Nucleus accumbens (tissue), 56 donors: ENCODE measurements at regions not wholly inside any gene's neighbourhood (a gene's known extent, or its start where the extent isn't known, plus 50 kb on each side); places are given as distances from the start of the nearest gene placed in this dataset.

ENCODE experiments used
- DNase-seq, 56 donors: peaks; one replicate each; lab custom pipeline; 2025; lab: John Stamatoyannopoulos, UW

- DNase-seq: no peak
Measured at GRCh38 chr1:208509072-208509471, 264.9 kb upstream of the PLXNA2 start.

- no peak for DNase-seq
Measured at GRCh38 chr1:208510192-208510952, 266.2 kb upstream of the PLXNA2 start.

- no peak for DNase-seq
Measured at GRCh38 chr1:208511242-208511860, 267.2 kb upstream of the PLXNA2 start.

- no peak for DNase-seq
Measured at GRCh38 chr1:208513799-208514198, 269.6 kb upstream of the PLXNA2 start.

GRCh38 chr1:208515129-208515528 is 270.9 kb upstream of the PLXNA2 start:
- DNase-seq: no peak

- no peak for DNase-seq
Measured at GRCh38 chr1:208516780-208517179, 272.6 kb upstream of the PLXNA2 start.

- DNase-seq: no peak
Measured at GRCh38 chr1:208520438-208521099, 276.4 kb upstream of the PLXNA2 start.

GRCh38 chr1:208521534-208521933 is 277.4 kb upstream of the PLXNA2 start:
- DNase-seq: no peak

GRCh38 chr1:208523007-208523406 is 278.8 kb upstream of the PLXNA2 start:
- DNase-seq: no peak

GRCh38 chr1:208524376-208524775 is 280.2 kb upstream of the PLXNA2 start:
- DNase-seq: no peak

- DNase-seq: no peak
Measured at GRCh38 chr1:208524925-208525324, 280.7 kb upstream of the PLXNA2 start.

GRCh38 chr1:208525417-208525816 is 281.2 kb upstream of the PLXNA2 start:
- DNase-seq: no peak

GRCh38 chr1:208526613-208527125 is 282.5 kb upstream of the PLXNA2 start:
- DNase-seq: no peak

GRCh38 chr1:208527156-208527555 is 283.0 kb upstream of the PLXNA2 start:
- DNase-seq: no peak

- peak in 42 of 56 donors; percentile 10 to 90 (median 54) for DNase-seq
Measured at GRCh38 chr1:208528578-208529240, 284.5 kb upstream of the PLXNA2 start.

GRCh38 chr1:208531003-208531750 is 287.0 kb upstream of the PLXNA2 start:
- DNase-seq: no peak

GRCh38 chr1:208533746-208534598 is 289.8 kb upstream of the PLXNA2 start:
- no peak for DNase-seq

- DNase-seq: no peak
Measured at GRCh38 chr1:208534599-208534897, 290.4 kb upstream of the PLXNA2 start.

- no peak for DNase-seq
Measured at GRCh38 chr1:208534979-208535378, 290.8 kb upstream of the PLXNA2 start.
